GM19467 (cell line): ENCODE measurements at regions not wholly inside any gene's neighbourhood (a gene's known extent, or its start where the extent isn't known, plus 50 kb on each side); places are given as distances from the start of the nearest gene placed in this dataset.

Experiments
- ATAC-seq: cut with Tn5 transposase; IDR thresholded peaks from one replicate; pipeline ENCODE4 v1.9.1; 2021; ENCODE audit warnings: mild to moderate bottlenecking, moderate library complexity; ENCODE audit not compliant: unreplicated experiment

DNA sequence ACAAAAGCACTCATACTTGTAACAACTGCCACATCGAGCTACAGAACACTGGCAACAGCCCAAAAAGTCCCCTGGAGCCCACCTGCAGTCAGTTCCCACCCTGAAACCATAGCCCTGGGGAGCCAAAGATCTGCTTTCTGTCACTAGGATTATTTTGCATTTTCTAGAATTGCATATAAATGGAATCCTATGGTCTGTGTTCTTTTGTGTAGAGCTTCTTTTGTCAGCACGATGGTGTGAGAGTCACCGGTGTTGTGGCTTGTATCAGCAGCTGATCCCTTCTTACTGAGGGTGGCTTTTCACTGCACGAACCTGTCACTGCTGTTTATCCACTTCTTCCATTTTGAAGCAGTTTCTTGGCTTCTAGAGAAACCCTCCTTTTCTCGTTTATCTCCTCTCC, 60.1 kb upstream of the PRR23E start:
- ATAC-seq, result no peak

DNA sequence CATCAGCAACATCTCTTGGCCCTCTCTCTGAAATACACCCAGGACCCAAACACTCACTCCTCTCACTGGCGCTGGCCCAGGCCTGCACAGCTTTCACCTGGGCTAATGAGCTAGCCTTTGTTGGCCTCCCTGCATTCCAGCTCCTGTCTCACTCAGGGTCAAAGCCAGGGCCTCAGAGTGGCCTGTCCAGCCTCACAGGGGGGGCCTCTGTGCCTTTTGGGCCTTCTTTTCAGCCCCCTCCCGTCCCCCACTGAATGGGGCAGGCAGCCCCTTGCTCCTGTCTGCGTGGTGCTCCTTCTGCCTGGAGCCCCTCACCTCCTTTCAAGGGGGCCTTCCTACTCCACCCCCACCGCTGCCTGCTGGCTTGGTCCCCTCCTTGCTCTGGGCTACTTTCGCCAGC, 59.0 kb upstream of the PRR23E start:
- ATAC-seq, result no peak

DNA sequence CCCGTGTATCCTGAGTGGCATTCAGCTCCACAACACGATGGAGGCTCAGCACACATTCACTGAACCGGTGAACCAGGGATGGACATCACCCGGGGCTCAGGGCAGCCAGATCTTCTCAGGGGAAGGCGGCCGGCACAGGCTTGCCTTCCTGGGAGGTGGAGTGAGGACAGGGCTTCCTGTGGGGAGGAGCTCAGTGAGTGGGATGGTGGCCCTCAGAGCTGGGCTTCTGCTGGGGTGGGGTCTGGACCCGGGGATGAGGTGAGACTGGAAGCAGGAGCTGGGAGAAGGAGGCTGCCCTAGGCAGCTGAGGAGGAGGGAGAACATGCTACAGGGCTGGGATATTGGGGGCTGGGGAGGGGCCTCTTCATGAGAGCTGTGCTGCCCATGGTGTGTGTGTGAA, 58.5 kb upstream of the PRR23E start:
- no peak for ATAC-seq

DNA sequence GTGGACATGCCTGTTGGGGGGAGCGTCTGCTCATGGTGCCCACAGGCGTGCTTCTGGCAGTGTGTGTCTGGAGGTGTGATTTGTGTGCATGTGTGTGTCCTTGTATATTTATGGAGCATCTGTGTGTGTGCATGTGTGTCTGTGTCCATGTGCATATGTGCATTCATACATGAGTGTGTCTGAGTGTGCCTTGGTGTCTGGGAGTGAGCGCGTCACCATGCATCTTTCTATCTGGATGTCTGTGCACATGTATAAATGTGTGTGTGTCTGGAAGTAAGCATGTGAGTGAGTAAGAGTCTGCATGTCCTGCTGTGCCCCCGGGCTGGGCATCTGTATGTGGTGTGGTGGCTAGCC, 58.1 kb upstream of the PRR23E start:
- no peak for ATAC-seq

DNA sequence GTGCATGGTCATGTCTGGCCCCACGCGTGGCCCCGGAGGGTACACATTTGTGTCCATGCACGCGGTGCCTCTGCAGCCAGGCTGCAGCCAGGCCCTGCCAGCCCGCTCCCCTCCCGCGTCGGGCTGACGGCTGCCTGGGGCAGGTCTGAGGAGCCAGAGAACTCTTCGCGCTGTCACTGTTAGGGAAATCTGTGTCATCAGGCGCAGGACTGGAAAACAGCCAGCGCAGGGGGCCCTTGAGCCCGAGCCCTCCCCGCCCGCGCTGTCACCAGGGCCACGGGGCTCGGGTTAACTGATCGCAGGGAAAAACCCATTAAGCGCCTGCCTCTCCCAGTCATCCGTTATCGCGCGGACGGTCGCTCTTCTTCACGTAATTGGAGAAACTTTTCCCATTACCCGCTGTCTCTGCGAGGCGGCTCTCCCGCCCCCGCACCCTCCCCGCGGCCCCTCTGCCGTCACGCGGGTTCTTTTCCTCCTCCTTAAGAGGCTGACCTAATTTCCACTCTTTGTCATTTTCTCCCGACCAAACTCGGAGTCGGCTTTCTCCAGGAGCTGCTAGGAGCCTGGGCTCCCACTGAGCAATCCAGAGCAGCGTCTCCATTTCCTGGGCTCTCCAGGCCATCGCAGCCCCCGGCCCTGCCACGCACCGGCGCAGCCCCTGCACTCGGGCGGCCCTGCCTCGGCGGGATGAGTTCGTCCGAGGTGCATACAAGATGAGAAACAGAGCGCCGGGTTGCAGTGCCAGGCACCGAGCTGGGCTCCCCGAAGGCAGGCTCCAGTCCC, 57.5 kb upstream of the PRR23E start:
- ATAC-seq, result no peak

DNA sequence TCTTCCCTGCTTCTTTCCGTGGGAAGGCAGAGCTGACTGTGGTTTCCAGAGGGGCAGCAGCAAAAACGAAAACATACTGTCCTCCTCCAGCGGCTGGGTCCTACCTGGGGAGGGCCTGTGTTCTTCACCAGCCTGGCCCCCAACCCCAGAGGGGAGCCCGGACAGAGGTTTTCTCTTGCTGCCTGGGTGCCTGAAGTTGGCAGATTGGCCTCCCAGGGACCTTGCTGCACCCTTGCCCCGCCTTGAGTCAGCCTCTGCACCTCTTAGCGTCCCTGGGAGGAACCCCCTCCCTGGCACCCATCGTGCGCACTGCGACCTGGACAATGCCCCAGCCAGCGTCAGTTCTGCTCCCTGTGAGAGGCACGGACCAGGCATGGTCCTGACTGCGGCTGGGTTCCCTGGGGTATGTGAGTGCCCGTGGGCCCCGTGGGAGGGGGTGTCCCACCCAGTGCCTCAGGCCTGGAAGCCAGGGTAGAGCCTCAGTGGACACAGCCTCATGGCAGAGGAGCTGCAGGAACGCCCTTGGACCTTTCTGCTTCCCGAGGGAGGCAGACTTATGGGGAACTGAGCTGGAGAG, 56.8 kb upstream of the PRR23E start:
- no peak for ATAC-seq

DNA sequence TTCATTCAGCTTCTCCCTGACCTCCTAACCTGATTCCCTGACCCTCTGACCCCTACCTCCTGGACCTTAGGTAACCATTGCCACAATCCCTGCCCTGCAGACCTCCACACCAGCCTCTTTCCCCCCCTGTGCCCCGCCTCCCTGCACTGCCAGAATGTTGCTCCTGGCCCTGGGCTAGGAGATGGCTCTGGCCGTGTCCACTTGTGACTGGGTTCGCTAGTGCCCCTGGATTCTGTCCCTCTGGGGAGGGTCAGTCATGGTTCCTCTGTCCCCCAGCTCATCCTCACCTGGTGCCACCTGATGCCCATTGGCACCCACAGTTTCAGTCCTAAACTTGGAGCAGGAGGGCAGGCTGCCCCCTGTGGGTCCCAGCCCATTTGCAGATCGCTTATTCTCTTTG, 56.2 kb upstream of the PRR23E start:
- no peak for ATAC-seq

DNA sequence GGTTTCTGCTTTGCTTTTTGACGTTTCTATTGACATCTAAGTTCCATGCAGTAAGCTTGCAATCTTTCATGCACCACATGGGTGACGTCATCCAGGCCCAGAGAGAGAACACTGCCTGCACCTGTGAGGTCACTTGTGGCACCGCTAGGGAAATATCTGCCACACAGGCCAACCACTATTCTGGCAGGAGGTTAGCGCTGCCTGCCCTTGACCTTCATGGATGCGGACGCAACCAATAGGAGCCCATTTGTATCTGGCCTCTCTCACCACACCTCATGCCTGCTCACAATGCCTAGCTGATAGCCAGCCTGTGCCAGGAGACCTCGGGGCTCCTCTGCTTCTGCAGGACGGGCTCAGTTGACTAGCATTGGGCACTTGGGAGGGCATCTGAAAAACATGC, 55.8 kb upstream of the PRR23E start:
- no peak for ATAC-seq

DNA sequence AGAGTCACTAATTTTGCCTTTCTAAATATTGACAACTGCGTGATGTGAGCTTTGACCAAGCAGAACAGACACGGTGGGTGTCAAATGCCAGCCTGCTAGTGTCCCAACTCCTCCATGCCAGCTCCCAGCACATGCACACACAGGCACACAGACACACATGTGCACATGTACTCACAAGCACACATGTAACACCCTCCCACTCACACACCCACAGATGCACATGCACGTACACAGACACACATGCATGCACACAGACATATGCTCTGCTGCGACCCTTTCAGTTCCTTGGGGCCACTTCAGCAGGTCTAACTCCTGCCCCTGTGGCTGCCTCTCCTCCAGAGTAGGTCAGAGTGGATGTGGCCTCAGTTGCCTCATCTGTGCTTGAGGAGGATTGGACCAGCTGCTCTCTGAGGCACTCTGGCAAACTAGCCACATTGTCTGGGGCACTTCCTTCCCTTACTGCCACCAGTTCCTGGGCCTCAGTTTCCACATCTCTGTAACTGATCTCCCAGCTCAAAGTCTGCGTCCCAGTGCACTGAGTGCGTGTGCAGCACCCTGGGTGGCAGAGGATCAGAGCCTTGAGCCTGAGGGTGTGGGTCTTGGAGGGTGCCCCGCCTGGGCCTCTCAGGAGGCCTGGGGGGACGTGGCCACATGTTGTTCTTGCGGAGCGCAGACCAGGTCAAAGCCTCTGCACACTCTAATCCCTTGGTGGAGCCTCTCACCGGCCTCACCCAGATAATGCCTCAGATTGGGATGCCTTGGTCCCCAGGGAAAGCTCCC, 55.0 kb upstream of the PRR23E start:
- ATAC-seq, result no peak

DNA sequence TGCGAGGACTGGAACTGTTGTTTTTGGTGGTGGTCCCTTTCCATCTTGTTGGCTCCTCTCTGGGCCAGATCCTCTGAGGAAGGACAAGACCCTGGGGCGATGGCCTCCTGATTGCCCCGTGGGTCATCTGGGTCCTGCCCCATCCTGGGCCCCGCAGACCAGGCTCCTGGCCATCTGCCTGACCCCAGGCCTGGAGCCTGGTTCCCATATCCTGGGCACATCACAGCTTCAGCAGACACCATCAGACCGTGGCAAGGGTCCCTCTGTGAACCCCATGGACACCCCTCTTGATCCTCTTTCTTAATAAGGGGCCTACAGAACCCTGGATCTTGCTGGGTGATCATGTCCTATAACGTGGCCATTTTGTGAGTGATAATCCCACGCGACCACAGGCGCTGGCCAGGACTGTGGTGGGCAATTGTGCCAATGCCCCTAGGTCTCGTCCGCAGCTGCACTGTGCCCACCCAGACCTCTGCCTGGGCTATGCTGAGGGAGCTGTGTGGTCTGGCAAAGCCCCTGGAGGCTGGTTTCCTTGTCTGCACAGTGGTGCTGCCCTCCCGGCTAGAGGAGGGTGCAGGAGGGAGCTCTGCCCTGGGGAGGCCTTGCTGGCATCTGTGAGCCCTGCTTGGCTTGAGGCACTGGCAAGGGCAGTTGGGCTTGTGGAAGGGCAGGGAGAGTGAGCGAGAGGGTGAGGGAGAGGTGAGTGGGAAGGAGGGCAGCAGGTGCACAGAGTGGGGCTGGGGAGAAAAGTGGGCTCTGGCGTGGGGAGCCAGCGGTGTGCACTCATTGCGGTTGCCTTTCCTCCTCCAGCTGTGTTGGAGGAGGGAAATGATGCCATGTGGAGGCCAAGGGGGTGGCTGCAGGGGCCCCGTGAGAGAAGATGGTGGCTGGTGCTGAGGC, 53.1 kb upstream of the PRR23E start:
- ATAC-seq, result no peak

DNA sequence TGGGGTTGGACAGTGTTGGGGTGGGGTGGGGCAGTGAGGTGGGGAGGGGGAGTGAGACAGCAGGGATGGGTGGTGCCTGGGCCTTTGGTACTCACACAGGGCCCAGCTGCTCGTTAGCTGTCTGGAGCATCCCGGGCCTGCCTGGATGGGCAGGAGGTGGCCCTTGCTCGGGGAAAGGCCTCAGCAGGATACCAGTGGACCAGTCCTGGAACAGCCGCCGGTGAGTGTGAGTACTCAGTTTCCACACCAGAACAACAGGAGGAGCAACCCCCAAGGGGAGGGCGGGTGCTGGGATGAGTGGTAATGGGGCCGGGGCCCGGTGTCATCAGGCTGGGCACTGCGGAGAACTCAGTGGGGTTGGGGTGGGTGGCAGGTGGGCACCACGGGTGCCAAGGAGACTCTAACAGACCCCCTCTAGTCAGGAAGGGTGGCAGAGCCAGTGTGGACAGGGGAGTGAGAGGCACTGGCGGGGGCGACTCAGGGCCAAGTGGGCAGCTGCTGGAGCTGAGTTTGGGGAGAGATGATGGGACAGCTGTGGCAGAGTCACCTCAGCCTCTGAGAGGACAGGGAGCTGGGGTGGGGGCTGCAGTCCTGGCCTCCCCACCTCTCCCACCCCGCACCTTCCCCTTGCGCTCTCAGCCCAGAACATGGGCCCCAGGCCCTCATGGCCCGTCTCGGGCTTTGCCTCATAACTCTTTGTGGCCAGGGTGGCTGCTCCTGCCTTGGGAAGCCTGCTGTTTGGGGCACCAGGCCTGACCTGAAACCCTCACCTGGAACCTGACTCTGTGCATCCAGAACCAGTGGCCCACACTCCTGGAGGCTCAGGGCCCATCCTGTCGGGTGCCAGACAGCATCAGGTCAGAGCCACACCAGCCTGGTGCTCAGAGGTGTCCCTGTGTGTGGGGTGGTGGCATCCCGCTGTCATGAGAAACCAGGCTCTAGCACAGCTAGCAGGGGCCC, 52.1 kb upstream of the PRR23E start:
- no peak for ATAC-seq

DNA sequence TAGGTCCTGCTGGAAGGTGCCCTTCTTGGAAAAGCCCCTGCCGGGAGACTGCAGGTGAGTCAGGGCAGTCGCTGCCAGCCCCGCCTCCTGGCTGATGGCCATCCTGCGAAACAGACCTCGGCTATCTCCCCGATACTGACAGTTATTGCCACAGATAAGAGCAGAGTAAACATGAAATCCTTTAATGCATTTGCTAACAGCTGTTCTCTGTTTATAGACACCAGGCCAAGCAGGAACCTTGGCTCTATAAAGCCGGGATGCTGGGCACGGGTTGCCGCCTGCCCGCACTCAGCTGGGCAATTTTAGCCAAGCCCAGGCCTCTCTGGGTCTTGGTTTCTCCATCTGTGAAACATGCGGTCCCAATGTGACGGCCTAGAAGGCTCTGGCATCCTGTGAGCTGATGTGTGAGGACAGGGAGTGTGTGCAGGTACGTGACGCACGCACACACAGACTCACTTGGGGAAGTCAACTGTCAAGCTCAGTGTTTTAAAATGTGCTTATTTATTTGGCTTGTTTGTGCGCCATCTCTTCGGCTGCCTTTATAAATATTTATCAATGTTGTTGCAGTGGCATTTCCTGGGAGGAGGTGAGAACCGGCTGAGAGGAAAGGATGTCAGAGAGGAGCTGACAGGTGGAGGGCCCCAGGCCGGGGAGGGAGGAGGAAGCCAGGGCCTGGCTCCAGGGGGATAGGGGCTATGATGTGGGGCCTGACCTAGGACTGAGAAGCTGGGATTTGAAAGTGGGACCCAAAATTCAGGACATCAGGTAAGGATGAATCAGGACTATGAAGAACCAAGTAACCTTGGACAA, 50.8 kb upstream of the PRR23E start:
- ATAC-seq, result no peak
